HepG2 (cell line): ENCODE measurements at regions not wholly inside any gene's neighbourhood (a gene's known extent, or its start where the extent isn't known, plus 50 kb on each side); places are given as distances from the start of the nearest gene placed in this dataset.
"Not testable (repeated sequence)": the region's sequence is repeated elsewhere in the genome, so short reads cannot be mapped to it uniquely, and the experiment has no call there.

ENCODE experiments used
- ATM ChIP-seq: fragments of 450-650 bp; IDR thresholded peaks from 2 replicates; pipeline ENCODE4 v1.7.1; 2017; ENCODE audit warnings: mild to moderate bottlenecking, borderline replicate concordance
- POLR2A ChIP-seq, 2 experiments: IDR thresholded peaks; 2 replicates each; pipeline ENCODE4 v1.6.1; 2011; ENCODE audit warnings: low read depth in 2 of 2, low read length in 2 of 2, mild to moderate bottlenecking in 1 of 2, moderate library complexity in 1 of 2; ENCODE audit not compliant: insufficient read depth in 1 of 2
- ZNF513 ChIP-seq: sonication (generic); formaldehyde crosslinking; conservative IDR thresholded peaks from 2 replicates; pipeline ENCODE4 v1.5.0; 2020; ENCODE audit warnings: missing genetic modification reagents
- ZNF674 ChIP-seq: sonication (generic); formaldehyde crosslinking; IDR thresholded peaks from 2 replicates; pipeline ENCODE4 v1.5.0; 2020; ENCODE audit warnings: low read depth, mild to moderate bottlenecking, missing genetic modification reagents

GRCh38 chr10:47580063-47580462 is 56.6 kb upstream of the AGAP9 start:
- not testable (repeated sequence) for TF ChIP-seq ZNF513 (CRISPR knock-in tag); POLR2A (IDR thresholded peaks at IDR 0.05; ENCODE audit: insufficient read depth in 1 of 2, low read depth in 2 of 2, low read length in 2 of 2); ZNF674; ATM
